Activated T-cell treated with anti-CD3 and anti-CD28 coated beads, Interleukin-2, amount 50 U/mL, for 1 hour (primary cell): ENCODE measurements at regions not wholly inside any gene's neighbourhood (a gene's known extent, or its start where the extent isn't known, plus 50 kb on each side); places are given as distances from the start of the nearest gene placed in this dataset.
"Not testable (repeated sequence)": the region's sequence is repeated elsewhere in the genome, so short reads cannot be mapped to it uniquely, and the experiment has no call there.

Experiments used
- DNase-seq: peaks from one replicate; pipeline ENCODE4 v3.0.0-alpha.2; 2020

GRCh38 chr1:196366-196765 lies 255.1 kb downstream of the OR4F29 start:
- not testable (repeated sequence) for DNase-seq

GRCh38 chr1:191296-192049 lies 260.0 kb downstream of the OR4F29 start:
- DNase-seq: peak; percentile 20

GRCh38 chr1:190678-191077 lies 260.8 kb downstream of the OR4F29 start:
- not testable (repeated sequence) for DNase-seq

GRCh38 chr1:189915-190314 lies 261.6 kb downstream of the OR4F29 start:
- DNase-seq: not testable (repeated sequence)

- DNase-seq: not testable (repeated sequence)
These were observed 262.2 kb downstream of the OR4F29 start for GRCh38 chr1:189270-189669.

- DNase-seq: not testable (repeated sequence)
These were observed 264.2 kb downstream of the OR4F29 start for GRCh38 chr1:187298-187697.

GRCh38 chr1:186691-187131 lies 264.8 kb downstream of the OR4F29 start:
- DNase-seq: not testable (repeated sequence)

DNA sequence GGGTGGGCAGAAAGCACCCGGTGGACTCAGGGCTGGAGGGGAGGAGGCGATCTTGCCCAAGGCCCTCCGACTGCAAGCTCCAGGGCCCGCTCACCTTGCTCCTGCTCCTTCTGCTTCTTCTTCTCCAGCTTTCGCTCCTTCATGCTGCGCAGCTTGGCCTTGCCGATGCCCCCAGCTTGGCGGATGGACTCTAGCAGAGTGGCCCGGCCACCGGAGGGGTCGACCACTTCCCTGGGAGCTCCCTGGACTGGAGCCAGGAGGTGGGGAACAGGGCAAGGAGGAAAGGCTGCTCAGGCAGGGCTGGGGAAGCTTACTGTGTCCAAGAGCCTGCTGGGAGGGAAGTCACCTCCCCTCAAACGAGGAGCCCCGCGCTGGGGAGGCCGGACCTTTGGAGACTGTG lies 265.3 kb downstream of the OR4F29 start:
- DNase-seq: not testable (repeated sequence)

- DNase-seq: not testable (repeated sequence)
These were observed 266.0 kb downstream of the OR4F29 start for GRCh38 chr1:185526-185925.

GRCh38 chr1:184336-184686 lies 267.2 kb downstream of the OR4F29 start:
- DNase-seq: not testable (repeated sequence)

DNA sequence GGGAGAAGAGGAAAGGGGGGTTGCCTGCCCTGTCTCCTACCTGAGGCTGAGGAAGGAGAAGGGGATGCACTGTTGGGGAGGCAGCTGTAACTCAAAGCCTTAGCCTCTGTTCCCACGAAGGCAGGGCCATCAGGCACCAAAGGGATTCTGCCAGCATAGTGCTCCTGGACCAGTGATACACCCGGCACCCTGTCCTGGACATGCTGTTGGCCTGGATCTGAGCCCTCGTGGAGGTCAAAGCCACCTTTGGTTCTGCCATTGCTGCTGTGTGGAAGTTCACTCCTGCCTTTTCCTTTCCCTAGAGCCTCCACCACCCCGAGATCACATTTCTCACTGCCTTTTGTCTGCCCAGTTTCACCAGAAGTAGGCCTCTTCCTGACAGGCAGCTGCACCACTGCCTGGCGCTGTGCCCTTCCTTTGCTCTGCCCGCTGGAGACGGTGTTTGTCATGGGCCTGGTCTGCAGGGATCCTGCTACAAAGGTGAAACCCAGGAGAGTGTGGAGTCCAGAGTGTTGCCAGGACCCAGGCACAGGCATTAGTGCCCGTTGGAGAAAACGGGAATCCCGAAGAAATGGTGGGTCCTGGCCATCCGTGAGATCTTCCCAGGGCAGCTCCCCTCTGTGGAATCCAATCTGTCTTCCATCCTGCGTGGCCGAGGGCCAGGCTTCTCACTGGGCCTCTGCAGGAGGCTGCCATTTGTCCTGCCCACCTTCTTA lies 267.7 kb downstream of the OR4F29 start:
- not testable (repeated sequence) for DNase-seq

GRCh38 chr1:183081-183480 lies 268.4 kb downstream of the OR4F29 start:
- DNase-seq: not testable (repeated sequence)

GRCh38 chr1:182631-183030 lies 268.8 kb downstream of the OR4F29 start:
- not testable (repeated sequence) for DNase-seq

GRCh38 chr1:181247-182216 lies 269.9 kb downstream of the OR4F29 start:
- DNase-seq: peak; percentile 53

DNA sequence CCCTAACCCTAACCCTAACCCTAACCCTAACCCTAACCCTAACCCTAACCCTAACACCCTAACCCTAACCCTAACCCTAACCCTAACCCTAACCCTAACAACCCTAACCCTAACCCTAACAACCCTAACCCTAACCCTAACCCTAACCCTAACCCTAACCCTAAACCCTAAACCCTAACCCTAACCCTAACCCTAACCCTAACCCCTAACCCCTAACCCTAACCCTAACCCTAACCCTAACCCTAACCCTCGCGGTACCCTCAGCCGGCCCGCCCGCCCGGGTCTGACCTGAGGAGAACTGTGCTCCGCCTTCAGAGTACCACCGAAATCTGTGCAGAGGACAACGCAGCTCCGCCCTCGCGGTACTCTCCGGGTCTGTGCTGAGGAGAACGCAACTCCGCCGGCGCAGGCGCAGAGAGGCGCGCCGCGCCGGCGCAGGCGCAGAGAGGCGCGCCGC lies 270.7 kb downstream of the OR4F29 start:
- DNase-seq: peak; percentile 16

GRCh38 chr1:138842-139241 lies 312.6 kb downstream of the OR4F29 start:
- DNase-seq: not testable (repeated sequence)

- DNase-seq: not testable (repeated sequence)
These were observed 313.8 kb downstream of the OR4F29 start for GRCh38 chr1:137664-138063.

DNA sequence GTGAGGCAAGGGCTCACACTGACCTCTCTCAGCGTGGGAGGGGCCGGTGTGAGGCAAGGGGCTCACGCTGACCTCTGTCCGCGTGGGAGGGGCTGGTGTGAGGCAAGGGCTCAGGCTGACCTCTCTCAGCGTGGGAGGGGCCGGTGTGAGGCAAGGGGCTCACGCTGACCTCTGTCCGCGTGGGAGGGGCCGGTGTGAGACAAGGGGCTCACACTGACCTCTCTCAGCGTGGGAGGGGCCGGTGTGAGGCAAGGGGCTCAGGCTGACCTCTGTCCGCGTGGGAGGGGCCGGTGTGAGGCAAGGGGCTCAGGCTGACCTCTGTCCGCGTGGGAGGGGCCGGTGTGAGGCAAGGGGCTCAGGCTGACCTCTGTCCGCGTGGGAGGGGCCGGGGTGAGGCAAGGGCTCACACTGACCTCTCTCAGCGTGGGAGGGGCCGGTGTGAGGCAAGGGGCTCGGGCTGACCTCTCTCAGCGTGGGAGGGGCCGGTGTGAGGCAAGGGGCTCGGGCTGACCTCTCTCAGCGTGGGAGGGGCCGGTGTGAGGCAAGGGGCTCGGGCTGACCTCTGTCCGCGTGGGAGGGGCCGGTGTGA lies 315.0 kb downstream of the OR4F29 start:
- not testable (repeated sequence) for DNase-seq

DNA sequence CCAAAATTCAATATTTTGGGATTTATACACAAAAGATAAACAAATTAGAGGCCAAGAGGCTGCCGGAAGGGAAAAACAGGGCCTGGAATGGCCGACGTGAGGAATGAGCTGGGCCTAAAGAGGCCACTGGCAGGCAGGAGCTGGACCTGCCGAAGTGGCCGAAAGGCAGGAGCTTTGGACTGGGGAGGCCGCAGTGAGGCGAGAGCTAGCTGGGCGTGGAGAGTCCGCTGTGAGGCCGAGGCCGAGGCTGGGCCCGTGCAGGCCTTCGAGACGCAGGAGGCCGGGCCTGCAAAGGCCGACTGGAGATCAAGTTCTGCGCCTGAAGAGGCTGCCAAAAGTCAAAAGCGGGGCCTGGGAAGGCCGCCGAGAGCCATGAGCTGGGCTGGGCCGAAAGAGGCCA lies 316.5 kb downstream of the OR4F29 start:
- not testable (repeated sequence) for DNase-seq

GRCh38 chr1:118440-118839 lies 333.0 kb downstream of the OR4F29 start:
- not testable (repeated sequence) for DNase-seq

DNA sequence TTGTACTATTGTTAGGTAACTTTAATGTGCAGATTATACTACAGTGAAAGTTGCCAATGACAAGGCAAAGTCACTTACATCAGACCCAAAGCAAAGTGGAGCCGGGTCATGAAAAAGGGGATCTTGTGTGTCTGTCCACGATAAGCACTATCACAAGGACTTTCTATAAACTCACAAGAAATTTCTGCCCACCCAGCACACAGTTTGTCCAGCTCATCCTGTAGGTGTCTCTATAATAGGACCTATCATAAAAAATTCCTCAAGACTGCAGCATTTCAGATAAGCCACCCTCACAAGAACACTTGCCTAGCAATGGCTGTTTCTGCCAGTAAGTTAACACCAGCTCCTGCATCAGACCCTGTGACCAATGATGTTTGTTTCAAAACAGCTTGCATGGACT lies 335.9 kb downstream of the OR4F29 start:
- DNase-seq: not testable (repeated sequence)

GRCh38 chr1:104776-105175 lies 346.7 kb downstream of the OR4F29 start:
- DNase-seq: not testable (repeated sequence)
